ENCODE measurements at regions not wholly inside any gene's neighbourhood (a gene's known extent, or its start where the extent isn't known, plus 50 kb on each side); places are given as distances from the start of the nearest gene placed in this dataset.

DNA sequence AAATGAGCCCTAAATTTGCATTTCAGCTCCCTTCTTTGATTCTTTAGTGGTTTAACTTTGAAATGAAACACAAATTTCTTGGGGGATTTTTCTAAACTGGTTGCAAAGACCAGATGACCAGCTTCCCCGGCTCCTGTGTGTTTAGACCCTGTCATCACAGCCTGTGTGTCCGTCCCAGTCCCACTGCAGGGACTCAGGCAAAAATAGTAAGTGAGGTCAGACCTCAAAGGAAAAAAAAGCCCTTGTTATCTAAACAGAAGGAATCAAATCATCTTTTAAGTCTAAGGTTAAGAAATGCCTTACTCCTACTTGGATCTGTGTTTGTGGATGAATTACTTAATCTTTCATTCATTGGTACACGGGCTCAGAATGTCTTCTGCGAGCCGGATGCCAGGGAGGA is 423.7 kb downstream of the LPIN1 start:
- TF ChIP-seq, protein P1, sequence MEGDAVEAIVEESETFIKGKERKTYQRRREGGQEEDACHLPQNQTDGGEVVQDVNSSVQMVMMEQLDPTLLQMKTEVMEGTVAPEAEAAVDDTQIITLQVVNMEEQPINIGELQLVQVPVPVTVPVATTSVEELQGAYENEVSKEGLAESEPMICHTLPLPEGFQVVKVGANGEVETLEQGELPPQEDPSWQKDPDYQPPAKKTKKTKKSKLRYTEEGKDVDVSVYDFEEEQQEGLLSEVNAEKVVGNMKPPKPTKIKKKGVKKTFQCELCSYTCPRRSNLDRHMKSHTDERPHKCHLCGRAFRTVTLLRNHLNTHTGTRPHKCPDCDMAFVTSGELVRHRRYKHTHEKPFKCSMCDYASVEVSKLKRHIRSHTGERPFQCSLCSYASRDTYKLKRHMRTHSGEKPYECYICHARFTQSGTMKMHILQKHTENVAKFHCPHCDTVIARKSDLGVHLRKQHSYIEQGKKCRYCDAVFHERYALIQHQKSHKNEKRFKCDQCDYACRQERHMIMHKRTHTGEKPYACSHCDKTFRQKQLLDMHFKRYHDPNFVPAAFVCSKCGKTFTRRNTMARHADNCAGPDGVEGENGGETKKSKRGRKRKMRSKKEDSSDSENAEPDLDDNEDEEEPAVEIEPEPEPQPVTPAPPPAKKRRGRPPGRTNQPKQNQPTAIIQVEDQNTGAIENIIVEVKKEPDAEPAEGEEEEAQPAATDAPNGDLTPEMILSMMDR (IDR thresholded peaks at IDR 0.05) = no peak
- TF ChIP-seq POLR2A (IDR thresholded peaks at IDR 0.05) = no peak
- H3K4me3 ChIP-seq = no peak overlapping the region
- ATAC-seq = peak in 3 of 4 donors; percentile 53 to 70 (median 59)
- 23 to 39% (median 27%) methylated on average over 5 of the region's 5 CpGs for WGBS, 4 donors
- no peaks in the 10 kb centered on the region for H3K27me3 ChIP-seq
- no peaks in the 10 kb centered on the region for H3K36me3 ChIP-seq
- intact Hi-C loops (cut with DNase I) = loop anchor here in 4 of 10 donors (10.0 kb wide), 3 partner anchors 145 to 545 kb away; partner anchors contain the start of gene TRIB2 (in 2 of the 4)
- H3K4me1 ChIP-seq = peaks cover 14 to 33% (median 26%) of the 10 kb centered on the region in 12 donors
- H3K27ac ChIP-seq = peak overlapping the region in 11 of 12 donors; percentile 48 to 87 (median 66)
- H3K9me3 ChIP-seq = no peaks in the 10 kb centered on the region
- no peak for DNase-seq

DNA sequence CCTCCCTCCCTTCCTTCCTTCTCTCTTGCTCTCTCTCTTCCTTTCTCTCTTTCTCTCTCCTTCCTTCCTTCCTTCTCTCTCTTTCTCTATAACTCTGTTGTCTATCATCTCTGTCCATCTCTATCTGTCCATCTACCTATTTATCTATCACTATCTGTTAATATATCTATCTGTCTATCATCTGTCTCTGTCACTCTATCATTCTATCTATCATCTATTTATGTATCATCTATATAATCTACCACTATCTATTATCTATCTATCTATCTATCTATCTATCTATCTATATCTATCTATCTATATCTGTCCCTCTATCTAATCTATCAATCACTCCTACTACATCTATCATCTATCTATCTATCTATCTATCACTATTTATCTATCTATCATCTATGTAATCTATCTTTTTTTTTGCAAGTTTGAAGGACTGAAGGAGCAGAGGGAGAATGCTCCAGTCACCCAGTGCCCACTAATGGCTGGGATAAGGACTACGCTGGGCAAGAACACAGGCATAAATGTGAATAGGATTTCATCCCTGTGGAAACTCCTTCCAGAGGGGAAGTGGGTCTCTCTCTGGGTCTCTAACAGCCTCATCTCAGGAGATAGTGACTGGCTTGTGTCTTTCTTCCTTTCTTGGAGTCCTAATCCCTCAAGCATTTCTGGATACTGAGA is 427.0 kb downstream of the LPIN1 start:
- no peaks in the 10 kb centered on the region for H3K36me3 ChIP-seq
- no peaks in the 10 kb centered on the region for H3K9me3 ChIP-seq
- no peak overlapping the region for H3K27ac ChIP-seq
- no peak for ATAC-seq
- WGBS, 4 donors = 100% methylated on average over 1 of the region's 1 CpG
- peaks cover 20 to 48% (median 38%) of the 10 kb centered on the region in 12 donors for H3K4me1 ChIP-seq
- H3K4me3 ChIP-seq = no peak overlapping the region
- TF ChIP-seq POLR2A (IDR thresholded peaks at IDR 0.05) = no peak
- TF ChIP-seq, protein P1 (IDR thresholded peaks at IDR 0.05) = no peak
- intact Hi-C loops (cut with DNase I) = loop anchor here in 4 of 10 donors (10.0 kb wide), 3 partner anchors 141 to 541 kb away; partner anchors contain the start of gene TRIB2 (in 2 of the 4)
- H3K27me3 ChIP-seq = no peaks in the 10 kb centered on the region
- no peak for DNase-seq

DNA sequence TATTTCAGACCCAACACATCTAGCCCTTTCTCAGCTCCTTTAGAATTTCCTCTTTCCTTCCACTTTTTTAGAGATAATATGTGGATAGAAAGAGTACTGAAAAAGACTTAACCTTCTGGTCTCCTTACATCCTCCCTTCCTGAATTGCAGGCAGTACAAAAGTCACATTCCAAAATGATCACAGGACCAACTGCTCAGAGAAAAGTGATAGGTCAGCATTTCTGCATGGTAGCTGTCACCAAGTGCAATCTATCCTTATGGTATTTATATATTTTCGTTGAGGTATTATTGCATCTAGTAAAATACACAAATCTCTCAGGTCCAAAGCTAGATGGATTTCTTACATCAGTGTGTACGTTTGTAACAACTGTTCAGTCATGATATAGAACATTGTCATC is 427.5 kb downstream of the LPIN1 start:
- WGBS, 4 donors = 89 to 96% (median 92%) methylated on average over 2 of the region's 2 CpGs
- H3K27me3 ChIP-seq = no peaks in the 10 kb centered on the region
- no peak overlapping the region for H3K27ac ChIP-seq
- H3K4me3 ChIP-seq = no peak overlapping the region
- H3K4me1 ChIP-seq = peaks cover 16 to 48% (median 36%) of the 10 kb centered on the region in 12 donors
- no peaks in the 10 kb centered on the region for H3K9me3 ChIP-seq
- TF ChIP-seq POLR2A (IDR thresholded peaks at IDR 0.05) = no peak
- TF ChIP-seq, protein P1 (IDR thresholded peaks at IDR 0.05) = no peak
- intact Hi-C loops (cut with DNase I) = loop anchor here in 4 of 10 donors (10.0 kb wide), 3 partner anchors 141 to 541 kb away; partner anchors contain the start of gene TRIB2 (in 2 of the 4)
- no peak for DNase-seq
- ATAC-seq = no peak
- no peaks in the 10 kb centered on the region for H3K36me3 ChIP-seq

DNA sequence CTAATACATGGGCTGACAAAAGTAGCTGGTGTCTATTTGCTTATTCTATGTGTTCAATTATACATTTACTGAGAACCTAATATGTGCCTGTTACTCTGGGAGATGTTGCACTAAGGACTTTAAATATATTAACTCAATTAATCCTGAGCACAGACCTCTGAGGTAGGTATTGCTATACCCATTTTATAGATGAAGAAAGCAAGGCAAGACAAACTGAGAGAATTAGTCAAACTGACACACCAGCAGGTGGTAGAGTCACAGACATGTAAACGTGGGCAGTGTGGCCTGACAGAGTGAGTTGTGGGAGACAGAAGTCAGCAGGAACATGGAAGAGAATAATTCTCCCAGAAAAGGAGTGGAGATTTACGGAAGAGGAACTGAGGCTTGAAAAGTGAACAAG is 428.9 kb downstream of the LPIN1 start:
- no peaks in the 10 kb centered on the region for H3K9me3 ChIP-seq
- no peaks in the 10 kb centered on the region for H3K27me3 ChIP-seq
- no peak overlapping the region for H3K27ac ChIP-seq
- intact Hi-C loops (cut with DNase I) = loop anchor here in 5 of 10 donors (1.0 to 10.0 kb wide), 5 partner anchors 20 to 542 kb away; partner anchors contain the start of gene TRIB2 (in 3 of the 5)
- no peak overlapping the region for H3K4me3 ChIP-seq
- ATAC-seq = no peak
- 95 to 99% (median 97%) methylated on average over 2 of the region's 2 CpGs for WGBS, 4 donors
- DNase-seq = no peak
- H3K36me3 ChIP-seq = no peaks in the 10 kb centered on the region
- TF ChIP-seq, protein P1 (IDR thresholded peaks at IDR 0.05) = no peak
- no peak for TF ChIP-seq POLR2A (IDR thresholded peaks at IDR 0.05)
- H3K4me1 ChIP-seq = peaks cover 8 to 40% (median 23%) of the 10 kb centered on the region in 12 donors
